HCT116 (cell line): ENCODE measurements at regions not wholly inside any gene's neighbourhood (a gene's known extent, or its start where the extent isn't known, plus 50 kb on each side); places are given as distances from the start of the nearest gene placed in this dataset.

ENCODE experiments used
- ATF3 ChIP-seq: IDR thresholded peaks from 2 replicates; pipeline ENCODE4 v1.6.1; 2012
- CTCF ChIP-seq, 3 experiments: fragments of 200-600 bp in 1 of 3; sonication (generic) in 1 of 3; IDR thresholded peaks in 2 of 3; conservative IDR thresholded peaks in 1 of 3; 2 replicates each; pipeline ENCODE4 v1.5.1; 2012 to 2017; ENCODE audit warnings: low read depth in 2 of 3, low read length in 2 of 3, antibody characterized with exemption in 1 of 3, borderline replicate concordance in 1 of 3, control low read depth in 1 of 3, mild to moderate bottlenecking in 1 of 3, mixed read lengths in 1 of 3, mixed run types in 1 of 3, moderate library complexity in 1 of 3; ENCODE audit not compliant: insufficient read depth in 1 of 3
- ELF1 ChIP-seq: IDR thresholded peaks from 2 replicates; pipeline ENCODE4 v1.6.1; 2012; ENCODE audit warnings: low read depth, borderline replicate concordance
- EZH2 ChIP-seq: fragments of 200-600 bp; sonication (generic); IDR thresholded peaks from 2 replicates; pipeline ENCODE4 v1.6.1; 2017; ENCODE audit warnings: antibody characterized with exemption, mixed run types
- MAX ChIP-seq: IDR thresholded peaks from 2 replicates; pipeline ENCODE4 v1.6.1; 2012
- POLR2A ChIP-seq: IDR thresholded peaks from 2 replicates; pipeline ENCODE4 v1.7.0; 2011; ENCODE audit warnings: borderline replicate concordance; ENCODE audit not compliant: insufficient read depth, insufficient read length; ENCODE audit errors: extremely low read depth
- POLR2AphosphoS5 ChIP-seq: IDR thresholded peaks from 2 replicates; pipeline ENCODE4 v1.6.1; 2011; ENCODE audit warnings: mild to moderate bottlenecking, low read depth, low read length, moderate library complexity
- RAD21 ChIP-seq: IDR thresholded peaks from 2 replicates; pipeline ENCODE4 v1.6.1; 2012; ENCODE audit warnings: low read depth, mild to moderate bottlenecking
- REST ChIP-seq: IDR thresholded peaks from 2 replicates; pipeline ENCODE4 v1.6.1; 2012; ENCODE audit warnings: low read depth
- SIN3A ChIP-seq: IDR thresholded peaks from 2 replicates; pipeline ENCODE4 v1.6.1; 2012; ENCODE audit warnings: low read depth
- SP1 ChIP-seq: IDR thresholded peaks from 2 replicates; pipeline ENCODE4 v1.6.1; 2012; ENCODE audit warnings: low read depth
- SRF ChIP-seq: IDR thresholded peaks from 2 replicates; pipeline ENCODE4 v1.6.1; 2012; ENCODE audit warnings: low read depth

GRCh38 chr2:217623281-217623912, 379.4 kb downstream of the TNS1 start:
- TF ChIP-seq ATF3 (no peak), SP1 (no peak), POLR2A (no peak), POLR2AphosphoS5 (no peak), CTCF (IDR thresholded peaks at IDR 0.05 in 2 of 3, conservative IDR thresholded peaks at IDR 0.05 in 1 of 3; ENCODE audit: borderline replicate concordance in 1 of 3, insufficient read depth in 1 of 3, low read depth in 2 of 3, low read length in 2 of 3) (no peak), EZH2 (no peak), RAD21 (peak; percentile 19; the same call in 1 of the 2 replicates), REST (no peak), SRF (no peak), SIN3A (no peak), ELF1 (no peak), MAX (no peak)
